HG02840 (cell line): ENCODE measurements at regions not wholly inside any gene's neighbourhood (a gene's known extent, or its start where the extent isn't known, plus 50 kb on each side); places are given as distances from the start of the nearest gene placed in this dataset.
"Not testable (repeated sequence)": the region's sequence is repeated elsewhere in the genome, so short reads cannot be mapped to it uniquely, and the experiment has no call there.

Experiments
- ATAC-seq: cut with Tn5 transposase; IDR thresholded peaks from one replicate; pipeline ENCODE4 v1.9.1; 2021; ENCODE audit warnings: mild to moderate bottlenecking, moderate library complexity, moderate number of reproducible peaks; ENCODE audit not compliant: unreplicated experiment, low FRiP score

DNA sequence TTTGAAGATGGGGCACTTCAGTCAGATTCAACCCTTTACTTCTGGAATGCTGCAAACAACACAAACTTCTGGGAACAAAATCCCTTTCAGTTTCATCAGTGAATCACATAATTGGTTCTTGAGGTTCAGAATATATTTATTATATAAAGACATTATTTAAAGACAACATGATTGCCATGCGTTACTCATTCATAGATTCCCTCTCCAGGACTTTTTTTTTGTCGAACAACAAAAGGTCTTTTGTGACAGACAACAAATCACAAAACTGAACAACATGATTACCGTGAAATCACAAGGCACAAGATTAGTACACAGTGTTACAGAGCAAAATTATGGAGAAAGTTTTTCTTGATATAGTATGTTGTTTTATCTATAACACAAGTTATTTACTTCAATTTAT, 1815.0 kb downstream of the NCAM2 start:
- no peak for ATAC-seq

- not testable (repeated sequence) for ATAC-seq
Measured at GRCh38 chr21:22818681-22819485, 1820.7 kb downstream of the NCAM2 start.

DNA sequence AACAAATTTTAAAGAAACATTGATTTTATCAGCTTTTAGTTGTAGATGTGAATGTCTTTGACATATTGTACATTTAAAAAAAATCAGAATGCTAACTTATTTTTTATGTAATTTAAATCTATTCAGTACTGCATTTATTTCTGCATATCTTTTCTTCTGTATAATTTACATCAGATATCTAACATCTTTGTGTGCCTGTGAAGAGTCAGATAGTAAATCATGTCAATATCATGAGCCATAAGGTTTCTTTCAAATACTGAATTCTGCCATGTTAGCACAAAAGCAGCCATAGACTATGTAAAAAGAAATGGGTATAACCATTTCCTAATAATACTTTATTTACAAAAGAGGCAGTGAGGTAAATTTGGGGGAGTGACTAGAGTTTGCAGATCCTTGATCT, 1829.2 kb downstream of the NCAM2 start:
- ATAC-seq, result no peak

DNA sequence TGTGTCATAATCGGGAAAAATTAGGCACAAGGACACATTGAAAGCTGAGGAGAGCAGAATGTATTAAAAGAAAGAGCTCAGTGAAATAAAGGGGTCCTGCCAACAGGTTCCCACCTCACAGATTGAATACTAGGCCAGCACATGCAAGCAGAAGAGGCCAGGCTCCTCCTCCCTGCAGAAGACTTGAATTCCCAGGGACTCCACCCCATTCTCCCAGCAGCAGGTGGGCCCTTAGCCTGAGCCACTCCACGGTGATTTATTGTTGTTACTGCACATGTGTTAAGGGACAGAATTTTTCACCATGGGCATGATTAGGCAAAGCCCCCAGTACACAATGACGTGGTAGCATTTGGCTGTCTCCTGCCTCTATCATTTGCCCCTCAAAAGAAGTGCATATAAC, 1844.7 kb downstream of the NCAM2 start:
- no peak for ATAC-seq

GRCh38 chr21:22855581-22855980, 1857.4 kb downstream of the NCAM2 start:
- ATAC-seq, result no peak

DNA sequence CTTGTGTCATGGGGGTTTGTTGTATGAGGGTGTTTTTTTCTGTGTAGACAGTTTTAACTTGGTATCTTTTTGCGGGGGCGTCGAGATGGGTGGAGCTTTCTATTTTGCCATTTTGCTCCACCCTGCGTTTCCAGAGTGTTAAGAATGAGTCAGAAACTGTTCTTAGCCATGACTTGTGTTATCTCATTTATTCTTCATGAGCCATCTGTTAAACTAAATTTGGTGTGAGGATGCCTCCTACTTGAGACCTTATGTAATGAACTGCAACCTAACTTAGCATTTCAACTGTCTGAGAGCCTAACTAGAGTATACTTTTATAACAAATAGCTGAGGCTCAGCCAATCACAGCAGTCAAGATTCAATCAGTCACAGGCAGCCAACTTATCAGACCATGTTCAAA, 1873.5 kb downstream of the NCAM2 start:
- ATAC-seq, result no peak

DNA sequence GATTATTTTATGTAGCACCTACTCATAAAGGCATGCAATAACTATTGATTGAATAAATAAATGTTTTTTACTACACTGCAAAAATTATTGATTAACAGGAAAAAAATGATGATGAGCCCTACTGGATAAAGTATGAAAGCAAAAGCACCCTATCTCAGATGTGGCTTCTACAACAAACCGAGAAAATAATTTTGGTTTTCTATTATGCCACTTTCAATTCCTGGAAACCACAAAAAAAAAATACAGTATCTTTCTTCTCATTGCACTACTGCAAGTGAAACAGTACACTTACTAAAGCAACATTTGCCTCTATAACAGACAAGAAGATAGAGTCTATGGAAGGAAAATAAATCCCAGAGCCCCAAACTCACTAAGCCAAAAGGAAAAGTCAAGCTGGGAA, 1882.4 kb downstream of the NCAM2 start:
- no peak for ATAC-seq

- ATAC-seq, result no peak
Measured at GRCh38 chr21:22881131-22881530, 1882.9 kb downstream of the NCAM2 start.

DNA sequence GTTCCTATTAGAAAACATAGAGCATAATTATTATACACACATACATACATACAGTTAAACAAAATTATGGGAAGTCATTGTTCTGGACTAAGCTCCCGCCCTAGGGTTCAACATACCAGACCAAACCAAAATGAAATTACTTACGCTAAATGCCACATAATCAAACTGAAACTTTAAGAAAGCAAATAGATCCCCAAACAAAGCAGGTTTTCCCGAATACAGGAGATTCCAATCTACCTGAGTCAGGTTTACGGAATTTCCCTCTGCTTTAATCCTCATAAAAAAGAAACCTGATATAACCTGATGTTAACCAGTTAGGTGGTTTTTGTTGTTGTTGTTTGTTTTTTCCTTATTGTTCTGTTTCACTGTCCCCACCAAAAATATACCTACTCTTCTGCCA, 1886.9 kb downstream of the NCAM2 start:
- ATAC-seq, result no peak

DNA sequence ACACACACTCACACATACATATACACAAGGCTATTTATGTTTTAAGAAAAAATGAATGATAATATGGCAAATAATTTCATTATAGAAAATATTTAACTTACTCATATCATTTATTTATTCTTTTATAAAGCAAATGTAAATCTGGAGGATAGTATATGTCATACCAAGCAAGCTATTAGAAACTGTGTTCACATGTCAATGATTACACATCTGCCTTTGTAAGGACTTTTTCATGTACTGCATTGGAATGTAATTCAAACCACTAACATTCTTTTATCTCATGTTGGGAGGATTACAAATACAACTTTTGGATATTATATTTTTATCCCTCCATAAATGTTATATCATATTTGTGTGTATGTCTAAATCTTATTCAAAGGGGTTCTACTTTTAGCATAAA, 1887.4 kb downstream of the NCAM2 start:
- no peak for ATAC-seq

DNA sequence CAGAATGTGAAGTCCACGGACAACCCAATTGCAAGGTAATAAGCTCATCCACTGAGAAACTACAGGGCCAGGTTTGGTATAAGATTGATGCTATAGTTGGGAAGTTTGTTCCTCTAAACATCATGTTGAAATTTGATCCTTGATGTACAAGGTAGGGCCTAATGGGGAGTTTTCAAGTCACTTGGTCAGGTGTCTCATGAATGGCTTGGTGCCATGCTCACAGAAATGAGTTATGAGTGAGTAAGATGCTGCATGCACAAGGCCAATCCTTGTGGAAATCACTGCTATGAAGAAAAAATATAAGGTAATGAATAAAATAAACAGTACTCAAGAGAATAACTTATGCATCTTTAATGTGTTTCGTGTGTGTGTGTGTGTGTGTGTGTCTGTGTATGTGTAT, 1891.2 kb downstream of the NCAM2 start:
- no peak for ATAC-seq

DNA sequence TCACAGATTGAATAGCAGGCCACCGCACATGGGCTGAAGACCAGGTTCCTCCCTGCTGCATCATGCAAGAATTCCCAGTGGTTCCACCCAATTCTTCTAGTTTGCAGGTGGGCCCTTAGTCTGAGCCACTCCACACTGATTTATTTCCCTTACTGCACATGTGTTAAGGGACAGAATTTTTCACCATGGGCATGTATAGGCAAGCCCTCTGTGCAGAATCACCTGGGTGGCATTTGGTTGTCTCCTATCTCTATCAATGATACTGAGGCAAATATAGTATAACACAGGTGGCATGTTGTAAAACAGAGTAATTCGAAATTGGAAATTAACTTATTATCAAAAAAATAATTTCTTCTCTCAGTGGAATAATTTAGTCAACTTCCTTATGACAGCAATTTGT, 1892.4 kb downstream of the NCAM2 start:
- no peak for ATAC-seq

GRCh38 chr21:22892028-22892427, 1893.8 kb downstream of the NCAM2 start:
- ATAC-seq, result no peak

DNA sequence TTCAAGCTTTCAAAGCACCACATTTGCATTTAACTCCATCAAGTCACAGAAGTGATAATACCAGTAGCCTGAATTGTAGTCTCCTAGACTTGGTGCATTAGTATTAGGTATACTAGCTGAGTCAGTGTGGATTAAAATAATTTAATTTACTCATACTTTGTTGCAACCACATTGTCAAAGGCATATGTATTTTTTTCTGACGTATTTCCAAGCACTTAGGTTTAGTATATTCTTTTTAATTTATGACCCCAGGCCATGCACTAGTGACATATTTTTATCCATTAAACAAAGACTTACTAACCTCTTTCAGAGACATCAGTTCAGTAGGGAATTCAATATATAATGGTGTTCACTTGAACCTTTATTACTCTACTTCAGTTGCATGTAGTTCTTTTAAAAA, 1894.5 kb downstream of the NCAM2 start:
- ATAC-seq, result no peak

- no peak for ATAC-seq
Measured at GRCh38 chr21:22898051-22898665, 1899.9 kb downstream of the NCAM2 start.

DNA sequence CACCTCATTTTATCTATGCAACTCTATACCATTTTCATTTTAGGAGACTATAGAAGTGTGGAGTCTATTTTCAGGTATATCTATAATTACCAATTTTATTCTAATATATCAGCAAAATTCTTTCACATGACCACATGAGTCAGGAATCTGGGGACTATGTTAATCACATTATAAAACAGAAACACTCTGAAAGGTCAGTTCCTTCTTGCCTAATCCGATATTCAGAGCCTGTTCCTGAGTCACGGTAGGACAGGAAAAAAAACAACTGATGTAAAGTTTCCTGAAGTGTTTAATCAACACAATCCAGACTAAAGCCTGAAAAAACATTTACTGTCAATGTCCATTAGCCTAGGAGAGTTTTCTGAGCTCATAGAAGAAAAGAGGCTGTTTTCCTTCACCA, 1902.3 kb downstream of the NCAM2 start:
- ATAC-seq, result no peak

DNA sequence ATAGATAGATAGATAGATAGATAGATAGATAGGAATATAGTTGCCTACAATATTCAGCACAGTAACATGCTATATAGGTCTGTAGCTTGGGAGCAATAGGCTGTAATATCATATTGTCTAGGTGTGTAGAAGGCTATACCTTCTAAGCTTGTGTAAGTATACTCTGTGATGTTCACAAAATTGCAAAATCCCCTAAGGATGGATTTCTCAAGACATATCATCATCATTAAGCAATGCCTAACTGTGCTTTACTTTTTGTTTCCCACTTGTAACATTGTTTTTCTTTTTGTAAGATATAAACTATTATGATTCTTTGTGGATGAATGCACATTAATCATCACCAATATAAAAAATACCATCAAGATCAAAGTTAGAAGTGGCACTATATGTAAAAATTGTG, 1905.6 kb downstream of the NCAM2 start:
- no peak for ATAC-seq

GRCh38 chr21:22904385-22904784, 1906.2 kb downstream of the NCAM2 start:
- ATAC-seq, result no peak

- ATAC-seq, result no peak
Measured at GRCh38 chr21:22925032-22925431, 1926.8 kb downstream of the NCAM2 start.

DNA sequence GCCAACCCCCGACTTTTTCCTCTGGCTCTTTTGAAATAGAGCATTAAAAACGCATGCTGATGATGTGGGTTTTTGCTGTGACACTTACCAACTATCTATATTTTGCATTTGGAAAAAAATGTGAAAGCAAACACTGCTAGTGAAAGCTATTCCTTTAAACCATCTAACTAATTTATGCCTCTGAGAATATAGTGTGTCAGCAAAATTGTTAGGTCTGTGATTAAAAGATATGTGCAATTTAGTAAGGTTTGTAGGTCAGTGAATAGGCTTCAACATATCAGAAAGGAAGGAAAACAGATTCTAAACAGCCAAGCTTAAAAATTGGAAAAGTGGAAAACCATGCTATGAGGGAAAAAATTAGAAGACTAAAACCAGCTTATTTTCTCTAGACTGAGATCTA, 1929.3 kb downstream of the NCAM2 start:
- no peak for ATAC-seq

DNA sequence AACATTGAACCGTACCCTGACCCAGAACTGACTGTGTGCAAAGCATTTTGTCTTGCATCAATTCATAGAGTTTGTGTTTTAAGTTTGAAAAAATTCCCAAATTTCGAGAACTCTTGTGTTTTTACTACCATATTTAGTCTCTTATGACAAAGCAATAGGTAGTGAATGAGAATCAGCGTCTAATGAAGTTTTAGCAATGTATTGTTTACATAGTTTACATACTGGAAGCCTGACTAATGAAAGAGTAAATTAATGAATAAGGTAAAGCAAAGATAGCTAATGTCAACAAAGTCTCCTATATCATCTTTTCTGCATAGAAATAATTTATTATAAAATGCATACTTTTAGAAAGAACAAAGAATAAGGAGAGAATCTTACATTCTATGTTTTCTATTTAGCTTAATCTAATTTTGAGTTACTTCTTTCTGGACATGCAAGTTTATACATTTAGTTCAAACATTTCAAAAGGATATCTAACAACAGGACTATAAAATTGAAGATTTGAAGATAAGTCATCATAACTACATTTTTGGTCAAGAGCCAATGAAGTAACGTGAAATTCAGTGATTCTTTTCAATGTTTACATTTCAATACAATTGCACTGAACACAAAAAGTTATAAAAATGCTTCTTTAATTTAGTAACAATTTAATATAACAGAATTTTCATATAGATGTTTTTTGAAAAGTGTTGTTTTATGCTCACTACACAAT, 1943.7 kb downstream of the NCAM2 start:
- no peak for ATAC-seq

GRCh38 chr21:22955559-22955958, 1957.3 kb downstream of the NCAM2 start:
- no peak for ATAC-seq
